Naive thymus-derived CD4-positive, alpha-beta T cell (primary cell): ENCODE measurements at regions not wholly inside any gene's neighbourhood (a gene's known extent, or its start where the extent isn't known, plus 50 kb on each side); places are given as distances from the start of the nearest gene placed in this dataset.

Experiments used
- ATAC-seq: fragments of 150-1000 bp; cut with Tn5 transposase; 2 replicates; pipeline ENCODE4 v1.10.0; 2021; ENCODE audit warnings: mild to moderate bottlenecking, moderate library complexity
- CTCF ChIA-PET: fragments of 350-600 bp; sonication (Branson Sonifier 250); formaldehyde crosslinking; loops from one replicate; lab custom pipeline; 2021; ENCODE audit warnings: antibody characterized with exemption; lab: Charles Lee
- POLR2A ChIA-PET: fragments of 350-600 bp; sonication (Branson Sonifier 250); formaldehyde crosslinking; loops from one replicate; lab custom pipeline; 2021; ENCODE audit warnings: antibody characterized with exemption, inconsistent platforms; lab: Charles Lee
- DNase-seq, 9 donors: peaks; one replicate each; pipeline versions ENCODE4 v3.0.0 to v3.0.0-alpha.2; 2020 to 2022; ENCODE audit warnings: mixed read lengths in 1 of 9
- H3K27ac ChIP-seq: one replicate; pipeline ENCODE4 v1.7.0; 2013; ENCODE audit warnings: mild to moderate bottlenecking, low read depth, low read length, moderate library complexity
- H3K27me3 ChIP-seq, 2 donors: one replicate each; pipeline ENCODE4 v1.7.0; 2013; ENCODE audit warnings: low read length in 2 of 2, mild to moderate bottlenecking in 2 of 2, moderate library complexity in 2 of 2; ENCODE audit not compliant: control insufficient read depth in 2 of 2, insufficient read depth in 2 of 2
- H3K36me3 ChIP-seq, 3 experiments: 1 replicate in 2 of 3; 2 replicates in 1 of 3; pipeline ENCODE4 v1.7.0; 2013; ENCODE audit warnings: low read length in 3 of 3, mild to moderate bottlenecking in 3 of 3, moderate library complexity in 1 of 3; ENCODE audit not compliant: insufficient read depth in 3 of 3, control insufficient read depth in 2 of 3
- H3K4me1 ChIP-seq, 2 donors: one replicate each; pipeline ENCODE4 v1.7.0; 2013; ENCODE audit warnings: low read length in 2 of 2, mild to moderate bottlenecking in 2 of 2, moderate library complexity in 1 of 2; ENCODE audit not compliant: control insufficient read depth in 2 of 2, insufficient read depth in 2 of 2
- H3K4me3 ChIP-seq: 2 replicates; pipeline ENCODE4 v1.7.0; 2013; ENCODE audit warnings: mild to moderate bottlenecking, low read length
- H3K9me3 ChIP-seq, 3 experiments: 1 replicate in 2 of 3; 2 replicates in 1 of 3; pipeline ENCODE4 v1.7.0; 2013; ENCODE audit warnings: low read length in 3 of 3; ENCODE audit not compliant: control insufficient read depth in 2 of 3
- H3K27ac Mint-ChIP-seq, 9 donors: one replicate each; pipeline ENCODE4 v1.8.0; 2020 to 2022; ENCODE audit warnings: mixed read lengths in 9 of 9, mild to moderate bottlenecking in 8 of 9, moderate library complexity in 5 of 9, inconsistent platforms in 2 of 9
- H3K27me3 Mint-ChIP-seq, 5 donors: one replicate each; pipeline ENCODE4 v1.8.0; 2021 to 2022; ENCODE audit warnings: mixed read lengths in 5 of 5, mild to moderate bottlenecking in 1 of 5
- H3K36me3 Mint-ChIP-seq, 5 donors: one replicate each; pipeline ENCODE4 v1.8.0; 2020 to 2022; ENCODE audit warnings: mixed read lengths in 5 of 5, mild to moderate bottlenecking in 3 of 5, inconsistent platforms in 1 of 5
- H3K4me1 Mint-ChIP-seq, 7 donors: one replicate each; pipeline ENCODE4 v1.8.0; 2020 to 2022; ENCODE audit warnings: mixed read lengths in 7 of 7, mild to moderate bottlenecking in 3 of 7, inconsistent platforms in 1 of 7
- H3K4me3 Mint-ChIP-seq, 10 donors: one replicate each; pipeline ENCODE4 v1.8.0; 2020 to 2022; ENCODE audit warnings: mild to moderate bottlenecking in 10 of 10, mixed read lengths in 10 of 10, moderate library complexity in 6 of 10, inconsistent platforms in 2 of 10
- H3K9me3 Mint-ChIP-seq, 11 donors: one replicate each; pipeline ENCODE4 v1.8.0; 2020 to 2022; ENCODE audit warnings: mixed read lengths in 11 of 11, mild to moderate bottlenecking in 4 of 11, inconsistent platforms in 1 of 11, moderate library complexity in 1 of 11
- intact Hi-C, 2 donors: fragments of 100-400 bp; cut with micrococcal nuclease; formaldehyde crosslinking; loops; one replicate each; pipeline ENCODE4 v1.15.1; 2023

DNA sequence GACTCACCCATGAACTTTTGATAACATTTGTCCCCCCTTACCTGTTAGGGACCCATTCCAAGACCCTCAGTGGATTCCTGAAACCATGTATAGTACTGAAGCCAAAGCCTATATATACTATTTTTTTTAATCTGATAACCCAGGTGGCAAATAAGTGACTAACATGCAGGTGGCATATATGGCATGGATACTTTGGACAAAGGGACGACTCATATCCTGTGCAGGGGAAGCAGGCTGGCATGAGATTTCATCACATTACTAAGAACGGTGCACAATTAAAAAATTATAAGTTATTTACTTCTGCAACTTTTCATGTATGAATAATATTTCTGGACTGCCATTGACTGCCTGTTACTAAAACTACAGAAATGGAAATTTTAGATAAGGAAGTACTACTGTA, 880.1 kb upstream of the FBXO33 start:
- ChIA-PET CTCF (no interaction called here), POLR2A (no interaction called here)
- Mint-ChIP-seq H3K27ac (no peak overlapping the region), H3K9me3 (peaks cover 0 to 12% (median 0%) of the 10 kb centered on the region in 11 donors), H3K4me1 (no peaks in the 10 kb centered on the region), H3K4me3 (no peak overlapping the region), H3K27me3 (no peaks in the 10 kb centered on the region), H3K36me3 (no peaks in the 10 kb centered on the region)
- no peak for ATAC-seq
- H3K4me3 ChIP-seq, result no peak overlapping the region
- intact Hi-C loops, result no loop called here
- DNase-seq, result no peak
- H3K9me3 ChIP-seq, result no peaks in the 10 kb centered on the region
- H3K27ac ChIP-seq, result no peak overlapping the region
- no peaks in the 10 kb centered on the region for H3K27me3 ChIP-seq
- H3K36me3 ChIP-seq, result no peaks in the 10 kb centered on the region
- no peaks in the 10 kb centered on the region for H3K4me1 ChIP-seq

DNA sequence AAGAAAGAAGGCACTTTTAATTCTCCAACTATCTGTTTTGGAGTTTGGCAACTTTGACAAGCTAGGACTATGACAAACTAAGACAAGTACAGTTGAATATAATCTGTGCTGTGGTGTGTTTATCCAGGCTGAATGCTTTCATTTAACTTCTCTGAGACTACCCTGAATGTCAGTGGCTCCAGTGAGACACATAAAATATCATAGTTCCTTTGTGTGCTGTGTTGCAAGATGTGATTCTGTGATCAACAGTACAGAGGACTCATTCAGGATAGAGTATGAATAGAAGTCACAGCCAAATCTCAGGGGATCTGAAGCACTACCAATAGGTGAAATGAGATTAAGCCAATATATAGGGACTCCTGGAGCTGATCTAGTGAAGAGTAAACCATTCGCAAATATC, 876.9 kb upstream of the FBXO33 start:
- ATAC-seq, result no peak
- POLR2A ChIA-PET, result interaction anchor here (0.6 kb wide), 1 partner anchor 1137 kb away, joined by 3 read pairs; no protein-coding TSS in a partner anchor
- intact Hi-C loops, result no loop called here

GRCh38 chr14:40308240-40308639, 876.0 kb upstream of the FBXO33 start:
- POLR2A ChIA-PET, result no interaction called here
- Mint-ChIP-seq H3K27me3 (no peaks in the 10 kb centered on the region), H3K9me3 (peaks cover 0 to 9% (median 0%) of the 10 kb centered on the region in 11 donors), H3K4me3 (no peak overlapping the region), H3K36me3 (no peaks in the 10 kb centered on the region), H3K27ac (no peak overlapping the region), H3K4me1 (no peaks in the 10 kb centered on the region)
- H3K27ac ChIP-seq, result no peak overlapping the region
- DNase-seq (no peak), ATAC-seq (no peak)
- CTCF ChIA-PET, result no interaction called here
- no peaks in the 10 kb centered on the region for H3K27me3 ChIP-seq
- no peaks in the 10 kb centered on the region for H3K9me3 ChIP-seq
- intact Hi-C loops, result no loop called here
- H3K4me1 ChIP-seq, result no peaks in the 10 kb centered on the region
- H3K36me3 ChIP-seq, result no peaks in the 10 kb centered on the region
- H3K4me3 ChIP-seq, result no peak overlapping the region

More for the DNA sequence above, 876.9 kb upstream of the FBXO33 start:
- H3K27ac Mint-ChIP-seq, result no peak overlapping the region
- H3K36me3 Mint-ChIP-seq, result no peaks in the 10 kb centered on the region
- no peaks in the 10 kb centered on the region for H3K4me1 Mint-ChIP-seq
- no peak overlapping the region for H3K4me3 ChIP-seq
- H3K36me3 ChIP-seq, result no peaks in the 10 kb centered on the region
- H3K27me3 Mint-ChIP-seq, result no peaks in the 10 kb centered on the region
- no peak overlapping the region for H3K27ac ChIP-seq
- H3K4me3 Mint-ChIP-seq, result no peak overlapping the region
- no peaks in the 10 kb centered on the region for H3K9me3 ChIP-seq
- H3K27me3 ChIP-seq, result no peaks in the 10 kb centered on the region
- H3K9me3 Mint-ChIP-seq, result peaks cover 0 to 9% (median 0%) of the 10 kb centered on the region in 11 donors
- no peaks in the 10 kb centered on the region for H3K4me1 ChIP-seq
- DNase-seq, result no peak
- CTCF ChIA-PET, result no interaction called here

DNA sequence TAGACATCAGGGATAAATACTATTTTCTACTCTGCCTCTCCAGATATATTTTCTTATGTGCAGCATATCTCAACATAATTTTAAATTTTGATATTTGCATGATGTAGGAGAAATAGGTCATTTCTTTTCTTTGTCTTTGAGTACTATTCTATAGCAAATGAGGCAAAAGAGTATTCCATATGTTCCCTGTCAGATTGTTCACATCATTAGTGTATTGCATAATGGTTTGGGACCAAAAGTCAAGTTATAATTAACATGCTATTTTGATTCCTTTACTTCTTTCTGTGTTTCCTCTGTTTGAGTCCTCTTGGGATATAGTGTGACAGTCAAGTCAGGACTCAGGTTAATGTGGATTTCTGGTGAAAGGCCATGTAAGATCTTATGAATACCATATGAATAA, 864.6 kb upstream of the FBXO33 start:
- Mint-ChIP-seq H3K4me3 (no peak overlapping the region), H3K27me3 (peaks cover 0 to 5% (median 0%) of the 10 kb centered on the region in 5 donors), H3K9me3 (peaks cover 0 to 28% (median 9%) of the 10 kb centered on the region in 11 donors), H3K4me1 (no peaks in the 10 kb centered on the region), H3K27ac (no peak overlapping the region), H3K36me3 (no peaks in the 10 kb centered on the region)
- ChIA-PET POLR2A (no interaction called here), CTCF (interaction anchor here (0.6 kb wide), 1 partner anchor 1509 kb away, joined by 4 read pairs; no protein-coding TSS in a partner anchor)
- ATAC-seq (no peak), DNase-seq (no peak)
- Histone ChIP-seq H3K27me3 (no peaks in the 10 kb centered on the region), H3K4me3 (no peak overlapping the region), H3K27ac (no peak overlapping the region), H3K36me3 (no peaks in the 10 kb centered on the region), H3K9me3 (peaks cover 0 to 6% (median 0%) of the 10 kb centered on the region in 3 experiments), H3K4me1 (no peaks in the 10 kb centered on the region)
- intact Hi-C loops, result no loop called here

DNA sequence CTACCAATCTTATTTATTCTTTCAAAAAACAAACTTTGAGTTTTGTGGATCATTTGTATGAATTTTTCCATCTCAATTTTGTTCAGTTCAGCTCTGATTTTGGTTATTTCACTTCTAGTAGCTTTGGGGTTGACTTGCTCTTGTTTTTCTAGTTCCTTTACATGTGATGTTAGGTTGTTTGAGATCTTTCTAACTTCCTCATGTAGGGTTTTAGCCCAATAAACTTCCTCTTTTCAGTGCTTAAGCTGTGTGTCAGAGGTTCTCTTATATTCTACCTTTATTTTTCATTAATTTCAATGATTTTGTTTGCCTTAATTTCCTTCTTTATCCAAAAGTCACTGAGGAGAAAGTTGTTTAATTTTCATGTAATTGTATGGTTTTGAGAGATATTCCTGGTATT, 860.4 kb upstream of the FBXO33 start:
- ATAC-seq (no peak), DNase-seq (no peak)
- no peaks in the 10 kb centered on the region for H3K4me1 ChIP-seq
- ChIA-PET CTCF (no interaction called here), POLR2A (no interaction called here)
- H3K27ac Mint-ChIP-seq, result no peak overlapping the region
- no peaks in the 10 kb centered on the region for H3K27me3 ChIP-seq
- H3K27ac ChIP-seq, result no peak overlapping the region
- no peak overlapping the region for H3K4me3 Mint-ChIP-seq
- no peak overlapping the region for H3K4me3 ChIP-seq
- H3K27me3 Mint-ChIP-seq, result no peaks in the 10 kb centered on the region
- intact Hi-C loops, result no loop called here
- peaks cover 0 to 36% (median 11%) of the 10 kb centered on the region in 11 donors for H3K9me3 Mint-ChIP-seq
- H3K36me3 Mint-ChIP-seq, result no peaks in the 10 kb centered on the region
- H3K36me3 ChIP-seq, result no peaks in the 10 kb centered on the region
- H3K4me1 Mint-ChIP-seq, result no peaks in the 10 kb centered on the region
- peaks cover 0 to 6% (median 0%) of the 10 kb centered on the region in 3 experiments for H3K9me3 ChIP-seq

- CTCF ChIA-PET, result no interaction called here
- no peak overlapping the region for H3K4me3 Mint-ChIP-seq
These were observed 850.0 kb upstream of the FBXO33 start for GRCh38 chr14:40282196-40282595.

DNA sequence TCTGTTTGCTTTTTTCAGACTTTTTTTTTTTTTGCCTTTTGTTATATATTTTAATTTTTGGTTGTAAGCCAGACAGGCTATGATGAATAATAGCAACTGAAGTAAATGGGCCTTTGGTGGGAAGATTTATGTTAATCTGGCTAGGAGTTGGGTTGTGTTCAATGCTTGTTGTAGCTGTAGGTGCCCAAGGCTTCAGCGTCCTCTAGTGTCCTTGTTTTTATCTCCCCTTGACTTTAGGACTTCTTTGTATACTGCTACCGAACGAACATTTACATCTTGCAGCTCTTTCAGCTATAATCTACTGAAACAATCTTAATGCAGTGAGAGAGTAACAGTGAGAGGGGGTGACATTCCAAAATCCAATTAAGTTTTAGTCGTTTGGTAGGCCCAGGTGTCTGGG, 848.4 kb upstream of the FBXO33 start:
- no peak overlapping the region for H3K27ac Mint-ChIP-seq
- no peak for ATAC-seq
- no peak overlapping the region for H3K4me3 ChIP-seq
- H3K9me3 Mint-ChIP-seq, result peaks cover 0 to 9% (median 0%) of the 10 kb centered on the region in 11 donors
- CTCF ChIA-PET, result no interaction called here
- POLR2A ChIA-PET, result no interaction called here
- peaks cover 0 to 4% (median 0%) of the 10 kb centered on the region in 5 donors for H3K27me3 Mint-ChIP-seq
- H3K4me1 Mint-ChIP-seq, result no peaks in the 10 kb centered on the region
- no peaks in the 10 kb centered on the region for H3K9me3 ChIP-seq
- H3K4me1 ChIP-seq, result no peaks in the 10 kb centered on the region
- H3K4me3 Mint-ChIP-seq, result no peak overlapping the region
- no peaks in the 10 kb centered on the region for H3K36me3 Mint-ChIP-seq
- DNase-seq, result no peak
- H3K36me3 ChIP-seq, result no peaks in the 10 kb centered on the region
- intact Hi-C loops, result no loop called here
- H3K27ac ChIP-seq, result no peak overlapping the region
- H3K27me3 ChIP-seq, result no peaks in the 10 kb centered on the region

More at GRCh38 chr14:40282196-40282595, 850.0 kb upstream of the FBXO33 start:
- H3K27me3 Mint-ChIP-seq, result peaks cover 0 to 4% (median 0%) of the 10 kb centered on the region in 5 donors
- ATAC-seq, result no peak
- intact Hi-C loops, result no loop called here
- H3K9me3 ChIP-seq, result no peaks in the 10 kb centered on the region
- no peak overlapping the region for H3K27ac ChIP-seq
- no peak for DNase-seq
- H3K36me3 Mint-ChIP-seq, result no peaks in the 10 kb centered on the region
- no peak overlapping the region for H3K27ac Mint-ChIP-seq
- H3K36me3 ChIP-seq, result no peaks in the 10 kb centered on the region
- H3K9me3 Mint-ChIP-seq, result peaks cover 0 to 9% (median 0%) of the 10 kb centered on the region in 11 donors
- no peaks in the 10 kb centered on the region for H3K4me1 Mint-ChIP-seq
- no peaks in the 10 kb centered on the region for H3K27me3 ChIP-seq
- H3K4me3 ChIP-seq, result no peak overlapping the region
- no peaks in the 10 kb centered on the region for H3K4me1 ChIP-seq
- POLR2A ChIA-PET, result no interaction called here
